HG03025 (cell line): ENCODE measurements at regions not wholly inside any gene's neighbourhood (a gene's known extent, or its start where the extent isn't known, plus 50 kb on each side); places are given as distances from the start of the nearest gene placed in this dataset.

Experiments used
- ATAC-seq: cut with Tn5 transposase; IDR thresholded peaks from one replicate; pipeline ENCODE4 v1.9.1; 2021; ENCODE audit warnings: mild to moderate bottlenecking, moderate library complexity; ENCODE audit not compliant: unreplicated experiment, low FRiP score

DNA sequence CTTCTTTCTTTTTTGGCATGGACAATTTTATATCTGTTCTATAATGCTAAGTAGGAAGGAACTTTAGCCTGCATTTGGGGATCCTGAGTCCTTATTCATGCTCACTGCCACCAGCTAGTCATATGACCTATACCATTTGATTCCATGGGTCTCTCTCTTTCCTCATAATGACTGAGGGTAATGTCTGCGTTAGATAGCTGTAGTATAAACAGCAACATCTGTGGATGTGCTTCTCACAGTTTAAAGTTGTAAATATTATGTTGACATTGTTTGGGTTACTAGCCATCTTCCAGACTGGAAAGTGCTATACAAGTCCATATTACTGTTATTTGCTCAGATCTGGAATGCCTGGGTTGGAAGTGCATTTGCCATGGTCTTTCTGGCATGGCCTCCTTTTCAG, 274.9 kb upstream of the SEMA6D start:
- no peak for ATAC-seq

DNA sequence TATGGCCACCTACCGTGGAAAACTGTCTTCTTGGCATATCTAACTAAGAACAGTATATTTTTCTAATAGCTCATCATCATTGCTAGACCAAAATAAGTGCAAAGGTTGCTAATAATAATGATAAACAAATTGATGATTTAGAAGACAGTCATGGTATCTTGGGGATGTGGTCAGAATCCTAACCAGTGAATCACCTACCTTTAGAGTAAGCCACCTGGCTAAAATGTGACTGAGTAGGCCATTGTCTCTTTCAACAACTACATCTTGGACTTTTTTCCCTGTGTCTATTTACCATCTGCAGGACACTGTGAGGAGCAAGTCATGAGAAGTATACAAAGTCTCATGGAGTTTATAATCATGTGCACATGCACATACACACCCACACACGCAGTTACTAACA, 273.5 kb upstream of the SEMA6D start:
- ATAC-seq, result no peak

DNA sequence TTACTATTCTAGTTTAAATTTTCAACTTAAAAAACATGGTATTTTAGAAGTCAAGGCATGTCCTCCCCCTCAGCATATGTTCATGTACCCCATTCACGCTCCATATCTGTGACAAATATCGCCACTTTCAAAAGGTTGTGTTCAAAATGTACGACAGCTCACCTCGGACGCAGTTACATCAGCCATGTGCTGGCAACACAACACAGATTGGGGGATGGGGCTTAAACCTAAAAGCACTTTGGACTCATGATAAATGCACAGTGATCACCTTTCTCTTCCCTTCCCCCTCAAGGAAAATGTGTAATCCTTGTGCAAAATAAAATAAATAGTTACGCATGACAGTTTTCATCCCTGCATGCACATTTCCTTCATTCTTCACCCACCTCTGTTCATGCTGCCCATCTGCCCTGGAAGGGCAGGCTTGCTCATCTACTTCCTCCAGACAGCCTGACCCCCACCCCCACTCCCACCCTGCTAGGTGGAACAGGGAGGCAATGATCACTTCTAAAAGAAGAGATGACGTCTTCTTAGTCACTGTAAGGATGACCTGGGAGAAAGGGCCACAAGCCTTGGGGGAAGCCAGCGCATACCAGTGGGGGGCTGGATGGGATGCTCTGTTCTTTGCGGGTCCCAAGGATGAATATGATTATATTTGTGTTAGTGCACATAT, 271.4 kb upstream of the SEMA6D start:
- ATAC-seq, result no peak

DNA sequence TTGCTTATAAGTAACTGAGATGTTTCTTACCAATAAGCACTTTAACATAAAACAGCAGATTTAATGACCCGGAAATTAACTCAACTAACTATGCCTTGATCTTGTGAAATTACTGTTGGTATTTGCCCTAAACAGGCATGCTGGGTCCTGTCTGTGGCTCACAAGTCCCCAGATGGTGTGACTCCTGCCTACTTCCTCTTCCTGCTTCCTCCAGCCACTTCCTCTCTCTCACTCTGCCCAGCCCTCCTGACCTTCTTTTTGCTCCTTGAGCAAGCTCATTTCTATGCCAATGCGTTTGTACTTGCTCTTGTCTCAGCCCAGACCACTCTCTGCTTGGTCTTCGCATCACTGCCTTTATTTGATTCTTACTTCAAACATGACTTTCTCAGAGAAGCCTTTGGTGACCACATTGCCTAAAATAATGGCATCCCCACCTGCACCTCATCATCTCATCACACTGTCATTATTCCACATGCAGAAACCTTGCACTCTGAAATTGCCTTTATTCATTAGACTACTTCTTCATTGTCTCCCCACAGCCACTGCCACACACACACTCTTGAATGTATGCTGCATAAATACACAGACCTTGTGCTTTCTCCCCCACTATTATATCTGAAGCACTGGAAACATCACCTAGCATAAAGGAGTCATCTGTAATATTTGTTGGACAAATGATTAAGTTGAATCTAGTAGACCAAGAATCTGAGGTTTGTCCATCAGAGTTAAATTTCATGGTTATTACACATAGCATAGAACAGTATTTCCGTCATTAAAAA, 256.3 kb upstream of the SEMA6D start:
- ATAC-seq, result no peak

DNA sequence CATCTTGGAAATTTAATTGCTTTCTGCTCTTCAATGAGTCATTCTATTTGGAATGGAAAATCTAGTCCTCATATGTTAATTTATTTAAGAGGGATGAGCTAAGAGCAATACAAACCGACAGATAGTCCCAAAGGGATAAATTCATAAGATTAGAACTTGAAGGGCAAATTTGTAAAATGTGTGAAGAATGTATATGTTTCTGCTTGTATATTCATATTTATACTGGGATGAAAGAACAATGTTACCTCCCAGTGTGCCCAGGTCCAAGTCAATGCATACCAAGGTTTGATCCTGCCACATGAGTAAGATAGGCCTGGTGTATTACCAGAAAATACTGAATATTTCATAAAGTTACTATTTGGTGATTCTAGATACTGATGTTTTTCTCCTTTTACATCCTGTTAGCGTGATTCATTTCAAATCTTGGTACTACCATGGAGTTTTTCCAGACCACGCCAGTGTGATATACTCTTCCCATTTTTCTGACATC, 255.6 kb upstream of the SEMA6D start:
- no peak for ATAC-seq

DNA sequence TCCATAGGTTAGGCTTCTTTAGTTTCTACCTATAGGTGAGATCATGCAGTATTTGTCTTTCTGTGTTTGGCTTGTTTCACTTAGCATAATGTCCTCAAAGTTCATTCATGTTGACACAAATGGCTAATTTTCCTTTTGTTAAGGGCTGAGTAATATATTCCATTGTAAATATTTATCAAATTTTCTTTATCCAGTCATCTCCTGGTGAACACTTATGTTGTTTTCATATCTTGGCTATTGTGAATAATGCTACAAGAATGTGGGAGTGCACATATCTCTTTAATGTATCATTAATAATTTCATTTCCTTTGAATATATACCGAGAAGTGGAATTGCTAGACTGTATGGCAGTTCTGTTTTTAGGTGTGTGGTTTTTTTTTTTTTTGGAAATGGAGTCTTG, 250.9 kb upstream of the SEMA6D start:
- no peak for ATAC-seq

DNA sequence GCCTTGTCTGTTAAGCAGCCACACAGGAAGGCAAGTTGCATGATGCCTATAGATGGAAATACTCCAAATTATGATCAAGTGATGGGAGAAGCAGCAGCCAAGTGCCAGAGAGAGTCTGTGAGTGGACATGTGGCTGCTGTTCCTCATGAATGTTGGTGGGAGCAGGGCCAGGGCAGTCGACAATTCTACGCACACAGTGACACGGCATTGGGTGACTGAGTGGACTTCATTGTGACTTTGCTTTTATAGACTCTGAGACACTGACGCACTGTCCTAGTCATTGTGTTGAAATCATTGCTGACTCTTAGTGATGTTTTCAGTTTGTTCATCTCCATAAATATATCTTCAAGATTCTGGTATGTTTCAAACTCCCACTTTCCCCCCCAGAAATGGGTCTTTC, 246.3 kb upstream of the SEMA6D start:
- no peak for ATAC-seq

DNA sequence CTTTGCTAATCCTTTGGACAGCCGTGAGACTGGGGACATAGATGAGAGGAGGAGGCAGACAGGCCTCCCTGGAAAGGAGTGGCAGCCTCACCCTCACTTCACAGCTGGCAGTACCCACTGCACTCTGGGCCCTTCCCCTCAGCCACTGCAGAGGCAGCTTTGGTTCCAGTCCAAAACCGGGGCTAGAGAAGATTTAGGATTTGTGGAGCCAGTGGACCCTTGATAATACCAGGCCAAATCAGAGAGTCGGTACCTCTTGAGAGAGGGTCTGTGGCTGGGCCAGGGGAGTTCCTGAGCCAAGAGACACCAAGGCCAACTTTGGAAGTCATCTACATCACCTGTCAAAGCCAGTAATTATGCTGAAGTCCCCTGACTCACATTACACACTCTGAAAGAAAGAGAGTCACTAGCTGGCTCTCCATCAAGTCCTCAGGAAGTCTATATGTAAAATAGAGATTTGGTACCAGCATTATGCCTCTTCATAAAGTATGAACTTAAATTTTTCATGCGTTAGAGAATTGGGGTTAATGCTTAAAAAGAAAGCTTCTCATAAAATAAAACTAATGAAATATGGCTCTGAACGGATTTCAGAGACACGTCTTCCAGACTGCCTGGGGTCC, 244.1 kb upstream of the SEMA6D start:
- no peak for ATAC-seq

DNA sequence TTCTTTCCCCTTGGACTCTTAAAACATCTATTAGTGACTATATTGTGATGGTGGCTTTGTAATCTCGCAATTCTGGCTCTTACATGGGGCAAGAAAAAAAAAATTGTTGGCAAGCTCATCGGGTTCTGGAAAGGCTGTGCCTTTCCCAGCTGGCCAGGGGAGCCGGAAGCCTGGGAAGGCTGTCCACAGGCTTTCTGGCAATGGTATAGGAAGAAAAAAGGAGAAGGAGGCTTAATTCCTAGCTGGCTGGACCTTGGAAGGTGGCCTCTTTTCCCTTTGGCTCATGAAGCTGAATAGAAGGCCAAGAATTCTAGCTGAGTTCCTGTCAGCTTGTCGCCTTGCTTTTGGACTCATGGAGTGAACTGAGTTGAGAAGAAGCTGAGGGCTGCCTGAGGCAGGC, 243.5 kb upstream of the SEMA6D start:
- ATAC-seq, result no peak

DNA sequence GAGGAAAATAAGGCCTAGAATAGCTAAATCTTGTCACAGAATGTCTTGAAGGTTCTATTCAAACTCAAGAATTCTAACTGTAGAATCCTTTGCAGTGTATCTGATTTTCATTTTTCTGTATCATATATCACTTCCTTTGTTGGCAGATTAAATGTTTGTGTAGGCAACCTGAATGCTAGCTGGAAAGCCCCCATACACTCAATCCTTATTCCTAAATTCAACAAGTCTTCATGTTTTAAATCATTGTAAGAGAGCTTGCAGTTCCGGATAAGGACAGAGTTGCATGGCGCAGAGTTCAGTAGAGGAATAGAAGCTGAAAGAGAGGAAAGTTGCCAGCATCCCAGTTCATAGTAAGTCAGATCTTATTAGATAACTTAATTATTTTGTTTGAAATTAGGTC, 242.0 kb upstream of the SEMA6D start:
- ATAC-seq, result no peak

DNA sequence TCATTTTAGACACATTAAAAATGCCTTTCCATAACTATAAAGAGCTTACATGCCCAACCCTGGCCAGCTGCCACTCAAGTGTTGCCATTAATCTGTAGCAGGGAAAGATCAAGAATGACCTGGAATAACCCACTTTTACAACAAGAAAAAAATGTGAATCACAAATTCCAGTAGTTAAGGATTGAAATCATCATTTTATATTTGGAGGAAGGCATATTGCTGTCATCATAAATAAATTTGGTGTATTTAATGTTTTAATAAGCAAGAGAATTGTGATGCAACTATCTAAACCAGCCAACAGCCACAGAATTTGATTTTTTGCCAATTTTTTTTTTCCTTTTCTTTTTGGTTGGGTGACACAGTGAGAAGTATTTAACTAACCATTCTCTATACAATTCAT, 240.0 kb upstream of the SEMA6D start:
- no peak for ATAC-seq

DNA sequence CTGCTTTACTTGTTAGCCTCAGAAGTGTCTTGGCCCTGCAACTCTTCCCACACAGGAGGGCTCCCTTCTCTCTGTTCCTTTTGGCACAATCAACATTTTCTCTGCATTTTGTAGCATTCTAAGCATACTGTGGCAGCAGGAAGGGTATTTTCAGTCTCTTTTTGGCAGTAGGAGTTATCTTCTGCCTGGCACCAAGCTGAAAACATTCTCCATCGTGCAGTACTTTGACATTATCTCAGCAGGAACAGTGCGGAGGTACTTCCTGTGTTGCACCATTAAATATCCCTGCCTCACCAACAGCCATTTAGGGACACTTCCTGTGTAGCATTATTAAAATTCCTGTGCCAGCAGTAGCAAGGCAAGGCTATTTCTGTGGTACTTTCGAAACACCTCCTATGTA, 233.2 kb upstream of the SEMA6D start:
- no peak for ATAC-seq

DNA sequence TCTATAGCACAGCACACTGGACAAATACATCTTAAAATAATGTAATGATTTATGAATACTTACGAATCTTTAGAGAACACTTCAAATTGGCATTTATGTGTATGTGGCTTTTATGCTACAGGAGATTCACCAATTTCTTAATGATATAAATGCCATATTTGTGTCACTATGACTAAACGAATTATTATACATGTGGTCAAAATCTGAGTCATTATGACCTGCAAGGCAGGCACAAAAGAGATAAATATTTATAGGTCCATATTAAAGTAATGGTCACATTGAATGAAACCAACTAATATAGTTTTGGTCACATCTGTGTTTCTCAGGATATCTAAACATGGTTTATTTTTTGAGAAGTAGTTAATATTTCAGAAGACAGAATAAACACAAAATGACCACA, 232.3 kb upstream of the SEMA6D start:
- ATAC-seq, result no peak

DNA sequence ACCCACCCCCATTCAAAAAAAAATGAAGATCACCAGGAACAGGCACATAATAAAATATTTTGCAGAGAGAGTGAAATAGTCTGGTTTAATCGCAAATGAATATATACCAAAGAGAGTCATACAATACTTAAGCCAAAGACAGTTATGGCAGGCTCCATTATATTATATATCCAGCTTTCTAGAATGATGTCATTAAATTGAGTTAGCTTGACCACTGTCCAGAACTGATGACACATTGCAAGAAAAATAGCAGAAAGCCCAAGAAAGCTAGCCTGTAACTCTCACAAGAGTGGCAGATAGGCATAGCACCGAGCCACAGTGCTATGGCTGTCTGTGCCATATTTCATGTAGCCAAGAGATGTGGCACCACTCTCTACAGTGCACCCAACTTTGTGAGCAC, 231.9 kb upstream of the SEMA6D start:
- no peak for ATAC-seq

DNA sequence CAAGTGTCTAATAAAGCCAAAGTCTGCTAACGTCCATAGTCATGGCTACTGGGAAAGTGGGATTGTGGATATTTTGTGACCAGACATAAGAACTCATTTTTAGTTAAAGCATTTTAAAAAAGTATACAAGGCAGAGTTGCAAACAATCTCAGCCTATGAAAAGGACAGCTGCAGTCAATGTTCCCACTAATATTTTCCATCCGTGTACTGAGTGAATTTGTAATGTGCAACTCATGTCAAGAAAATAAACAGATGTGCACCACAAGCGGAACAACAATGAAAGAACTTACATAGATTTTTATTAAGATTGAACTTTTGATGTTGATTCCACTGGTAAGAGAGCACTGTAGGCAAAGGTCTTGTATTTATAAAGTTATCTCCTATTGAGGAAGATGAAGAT, 231.3 kb upstream of the SEMA6D start:
- no peak for ATAC-seq

DNA sequence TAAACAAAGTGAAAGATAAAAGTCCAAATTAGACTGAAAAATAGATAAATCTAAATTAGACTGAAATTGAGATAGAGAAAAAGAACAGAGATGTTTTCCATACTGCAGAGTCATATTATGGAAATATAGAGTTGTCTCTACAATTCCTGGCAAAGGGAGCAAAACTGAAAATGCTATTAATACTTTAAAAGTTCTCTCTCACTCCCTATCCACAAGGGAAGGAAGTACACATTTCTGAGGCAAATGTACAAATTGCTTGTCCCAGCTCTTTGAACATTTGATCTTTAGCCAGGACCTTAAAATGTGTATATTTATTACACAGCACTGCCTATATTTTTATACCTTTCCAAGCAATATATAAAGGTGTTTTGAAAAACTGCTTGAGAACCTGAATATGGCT, 225.1 kb upstream of the SEMA6D start:
- no peak for ATAC-seq

DNA sequence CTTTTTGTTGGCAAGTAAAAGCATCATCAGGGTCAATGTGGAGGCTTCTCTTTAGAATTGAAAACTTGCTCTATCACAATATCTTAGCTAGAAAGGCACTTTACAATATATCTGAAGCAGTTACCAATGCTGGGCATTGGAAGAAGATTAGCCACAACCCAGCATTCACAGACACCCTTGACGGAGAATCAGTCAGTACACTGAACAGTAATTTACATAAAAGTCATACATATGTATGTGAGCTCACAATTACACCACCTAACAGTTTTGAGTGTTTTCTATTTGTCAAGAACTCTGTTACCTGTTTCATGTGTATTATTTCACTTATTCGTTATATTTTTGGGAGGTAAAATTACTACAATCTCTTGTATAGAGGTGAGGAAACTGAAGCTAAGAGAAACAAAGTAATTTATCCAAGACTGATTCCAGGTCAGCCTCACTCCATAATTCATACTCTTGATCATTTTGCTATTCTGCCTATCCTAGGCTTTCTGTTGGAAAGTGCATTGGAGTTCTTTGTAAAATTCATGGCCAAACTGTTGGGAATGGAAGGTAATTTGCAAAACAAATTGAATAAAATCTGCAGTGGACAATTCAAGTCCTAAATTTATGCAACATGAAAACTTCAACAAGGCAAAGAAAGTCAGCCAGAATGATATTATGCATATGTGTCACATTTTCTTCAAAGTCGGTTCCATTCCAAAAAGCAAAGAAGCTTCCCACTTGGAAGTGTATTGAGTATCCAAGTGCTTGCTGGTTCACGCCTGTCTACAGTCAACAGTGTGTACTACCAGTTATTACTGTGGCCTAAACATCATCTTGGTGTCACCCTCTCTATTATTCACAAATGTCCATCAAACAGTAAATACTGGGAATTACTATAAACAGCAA, 223.7 kb upstream of the SEMA6D start:
- ATAC-seq, result no peak

DNA sequence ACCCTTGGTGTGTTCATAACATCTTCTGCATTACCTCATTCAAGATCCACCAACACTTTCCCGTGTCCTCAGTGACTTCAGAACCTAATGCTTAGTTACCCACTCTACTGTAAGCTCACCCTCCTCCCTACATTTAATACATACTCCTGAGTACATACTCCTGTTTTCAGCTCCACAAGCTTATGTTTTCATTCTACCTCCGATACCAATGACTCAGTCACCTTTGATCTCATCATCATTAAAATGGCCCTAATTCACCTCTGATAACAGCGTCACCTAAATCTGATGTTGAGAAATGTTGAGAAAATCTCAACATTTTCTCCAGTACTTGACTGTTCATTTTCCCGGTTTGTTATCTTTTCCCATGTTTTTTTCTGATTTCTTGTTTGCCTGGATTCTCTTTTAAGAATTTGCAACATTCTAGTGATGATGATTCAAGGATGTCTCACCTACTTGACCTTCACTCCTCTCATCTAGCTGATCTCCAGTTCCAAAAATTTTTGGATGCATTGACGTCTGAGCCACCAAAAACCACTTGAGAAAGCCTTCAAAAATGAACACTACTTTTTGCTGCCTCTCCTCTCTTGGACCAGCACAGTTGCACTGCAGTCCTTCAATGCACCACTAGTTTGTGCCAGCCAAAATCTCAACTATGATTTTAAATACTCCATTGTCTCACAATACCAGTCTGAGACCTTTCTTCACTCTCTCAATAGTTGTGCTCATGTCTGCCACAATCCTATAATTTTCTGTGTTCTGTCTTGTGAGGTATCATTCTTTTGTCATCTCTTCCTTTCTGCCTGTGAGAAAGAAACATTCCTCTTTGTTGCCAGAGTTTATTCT, 220.7 kb upstream of the SEMA6D start:
- no peak for ATAC-seq

DNA sequence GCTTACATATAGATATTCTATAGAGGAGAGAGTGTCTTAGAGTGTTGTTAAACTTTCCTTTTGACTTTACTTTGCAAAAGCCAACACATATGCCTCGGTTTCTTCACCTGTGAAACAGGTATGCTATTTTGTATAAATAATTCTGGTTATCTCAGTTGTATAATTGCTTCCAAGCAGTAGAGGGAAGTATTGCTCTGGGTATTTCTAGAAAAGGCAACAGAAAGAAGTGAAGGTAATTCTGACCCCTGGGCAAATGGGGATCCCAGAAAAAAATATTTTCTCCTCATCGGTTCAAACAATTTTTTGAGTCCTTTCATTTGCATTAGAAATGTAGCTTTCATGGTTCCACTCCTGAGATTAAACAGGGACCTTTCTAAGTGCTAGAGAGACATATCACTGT, 216.5 kb upstream of the SEMA6D start:
- ATAC-seq, result no peak

DNA sequence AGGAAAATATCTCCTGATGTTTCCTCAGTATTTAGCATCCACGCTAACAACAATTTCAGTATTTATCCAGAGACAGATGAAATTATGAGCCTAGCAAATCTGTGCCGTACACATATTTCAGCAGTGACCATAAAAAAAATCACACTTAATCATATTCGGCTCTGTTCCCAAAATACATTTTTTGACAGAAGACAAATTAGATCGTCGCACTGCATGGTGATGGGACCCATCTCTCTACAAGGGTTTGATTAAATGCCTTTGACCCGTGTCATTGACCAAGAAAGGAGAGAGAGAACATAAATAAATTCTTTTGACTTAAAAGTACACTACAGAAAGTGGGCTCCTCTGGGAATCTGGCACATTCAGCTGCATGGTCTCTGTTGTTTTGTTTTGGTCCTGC, 215.3 kb upstream of the SEMA6D start:
- no peak for ATAC-seq
